ENCODE measurements at regions not wholly inside any gene's neighbourhood (a gene's known extent, or its start where the extent isn't known, plus 50 kb on each side); places are given as distances from the start of the nearest gene placed in this dataset.

GRCh38 chr12:84507956-84508850 is 404.4 kb downstream of the SLC6A15 start:
- peak; percentile 80 for DNase-seq
- TF ChIP-seq, protein P1, sequence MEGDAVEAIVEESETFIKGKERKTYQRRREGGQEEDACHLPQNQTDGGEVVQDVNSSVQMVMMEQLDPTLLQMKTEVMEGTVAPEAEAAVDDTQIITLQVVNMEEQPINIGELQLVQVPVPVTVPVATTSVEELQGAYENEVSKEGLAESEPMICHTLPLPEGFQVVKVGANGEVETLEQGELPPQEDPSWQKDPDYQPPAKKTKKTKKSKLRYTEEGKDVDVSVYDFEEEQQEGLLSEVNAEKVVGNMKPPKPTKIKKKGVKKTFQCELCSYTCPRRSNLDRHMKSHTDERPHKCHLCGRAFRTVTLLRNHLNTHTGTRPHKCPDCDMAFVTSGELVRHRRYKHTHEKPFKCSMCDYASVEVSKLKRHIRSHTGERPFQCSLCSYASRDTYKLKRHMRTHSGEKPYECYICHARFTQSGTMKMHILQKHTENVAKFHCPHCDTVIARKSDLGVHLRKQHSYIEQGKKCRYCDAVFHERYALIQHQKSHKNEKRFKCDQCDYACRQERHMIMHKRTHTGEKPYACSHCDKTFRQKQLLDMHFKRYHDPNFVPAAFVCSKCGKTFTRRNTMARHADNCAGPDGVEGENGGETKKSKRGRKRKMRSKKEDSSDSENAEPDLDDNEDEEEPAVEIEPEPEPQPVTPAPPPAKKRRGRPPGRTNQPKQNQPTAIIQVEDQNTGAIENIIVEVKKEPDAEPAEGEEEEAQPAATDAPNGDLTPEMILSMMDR (IDR thresholded peaks at IDR 0.05): peak; percentile 73
- no peaks in the 10 kb centered on the region for H3K36me3 Mint-ChIP-seq (ENCODE audit: low read depth)
- peak overlapping the region; percentile 86 for H3K27ac Mint-ChIP-seq
- H3K4me1 Mint-ChIP-seq (ENCODE audit: low read depth): peaks cover 28% of the 10 kb centered on the region
- H3K9me3 Mint-ChIP-seq: no peaks in the 10 kb centered on the region
- peak overlapping the region; percentile 73 for H3K4me3 Mint-ChIP-seq
- H3K27me3 Mint-ChIP-seq (ENCODE audit: insufficient read depth): no peaks in the 10 kb centered on the region

- Mint-ChIP-seq H3K4me1 (ENCODE audit: low read depth) (peaks cover 37% of the 10 kb centered on the region), H3K36me3 (ENCODE audit: low read depth) (no peaks in the 10 kb centered on the region), H3K27me3 (ENCODE audit: insufficient read depth) (no peaks in the 10 kb centered on the region), H3K4me3 (no peak overlapping the region), H3K9me3 (no peaks in the 10 kb centered on the region), H3K27ac (no peak overlapping the region)
- TF ChIP-seq, protein P1 (IDR thresholded peaks at IDR 0.05): no peak
- DNase-seq: no peak
Observed at GRCh38 chr12:84506282-84506681, 406.3 kb downstream of the SLC6A15 start.

- Mint-ChIP-seq H3K27me3 (ENCODE audit: insufficient read depth) (no peaks in the 10 kb centered on the region), H3K9me3 (no peaks in the 10 kb centered on the region), H3K36me3 (ENCODE audit: low read depth) (no peaks in the 10 kb centered on the region), H3K4me1 (ENCODE audit: low read depth) (peaks cover 21% of the 10 kb centered on the region), H3K27ac (no peak overlapping the region), H3K4me3 (no peak overlapping the region)
- peak; percentile 60 for DNase-seq
- TF ChIP-seq, protein P1 (IDR thresholded peaks at IDR 0.05): peak; percentile 85
Observed at GRCh38 chr12:84502907-84503787, 409.5 kb downstream of the SLC6A15 start.

DNA sequence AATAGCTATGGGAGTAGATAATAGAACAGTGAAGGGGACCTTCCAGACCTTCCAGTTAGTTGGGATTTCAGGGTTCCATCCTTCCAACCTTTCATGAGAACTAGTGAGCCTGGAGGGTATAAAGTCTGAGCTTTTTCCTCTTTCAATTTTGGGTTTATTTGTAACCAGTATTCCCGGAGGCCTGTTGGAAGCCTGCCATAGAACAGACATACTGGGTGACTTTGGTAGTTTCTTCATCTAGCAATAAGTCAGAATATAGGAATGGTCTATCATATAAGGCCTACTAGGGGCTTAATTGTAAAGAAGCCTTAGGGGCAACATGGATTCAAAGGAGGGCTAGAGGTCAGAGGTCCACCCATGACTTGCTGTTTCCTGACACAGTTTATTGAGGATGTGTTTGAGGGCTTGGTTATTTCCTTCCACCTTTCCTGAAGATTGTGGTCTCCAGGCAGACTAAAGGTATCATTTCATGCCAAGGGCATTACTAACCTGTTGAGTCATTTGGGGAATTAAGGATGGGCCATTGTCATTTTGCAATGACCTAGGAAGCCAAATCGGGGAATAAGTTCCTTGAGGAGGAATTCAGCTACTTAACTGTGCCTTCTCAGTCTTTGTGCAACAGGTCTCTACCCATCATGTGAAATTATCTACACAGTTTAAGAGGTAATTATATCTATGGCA is 410.3 kb downstream of the SLC6A15 start:
- peaks cover 15% of the 10 kb centered on the region for H3K4me1 Mint-ChIP-seq (ENCODE audit: low read depth)
- H3K4me3 Mint-ChIP-seq: no peak overlapping the region
- TF ChIP-seq, protein P1 (IDR thresholded peaks at IDR 0.05): no peak
- no peaks in the 10 kb centered on the region for H3K36me3 Mint-ChIP-seq (ENCODE audit: low read depth)
- no peak for DNase-seq
- H3K9me3 Mint-ChIP-seq: no peaks in the 10 kb centered on the region
- no peaks in the 10 kb centered on the region for H3K27me3 Mint-ChIP-seq (ENCODE audit: insufficient read depth)
- no peak overlapping the region for H3K27ac Mint-ChIP-seq

GRCh38 chr12:84497819-84498218 is 414.8 kb downstream of the SLC6A15 start:
- Mint-ChIP-seq H3K4me3 (no peak overlapping the region), H3K27ac (no peak overlapping the region), H3K36me3 (ENCODE audit: low read depth) (no peaks in the 10 kb centered on the region), H3K4me1 (ENCODE audit: low read depth) (peaks cover 10% of the 10 kb centered on the region), H3K9me3 (no peaks in the 10 kb centered on the region), H3K27me3 (ENCODE audit: insufficient read depth) (no peaks in the 10 kb centered on the region)
- peak; percentile 3 for DNase-seq
- TF ChIP-seq, protein P1 (IDR thresholded peaks at IDR 0.05): peak; percentile 72

Measured in HFFc6 (cell line).